ENCODE measurements at regions not wholly inside any gene's neighbourhood (a gene's known extent, or its start where the extent isn't known, plus 50 kb on each side); places are given as distances from the start of the nearest gene placed in this dataset.

DNA sequence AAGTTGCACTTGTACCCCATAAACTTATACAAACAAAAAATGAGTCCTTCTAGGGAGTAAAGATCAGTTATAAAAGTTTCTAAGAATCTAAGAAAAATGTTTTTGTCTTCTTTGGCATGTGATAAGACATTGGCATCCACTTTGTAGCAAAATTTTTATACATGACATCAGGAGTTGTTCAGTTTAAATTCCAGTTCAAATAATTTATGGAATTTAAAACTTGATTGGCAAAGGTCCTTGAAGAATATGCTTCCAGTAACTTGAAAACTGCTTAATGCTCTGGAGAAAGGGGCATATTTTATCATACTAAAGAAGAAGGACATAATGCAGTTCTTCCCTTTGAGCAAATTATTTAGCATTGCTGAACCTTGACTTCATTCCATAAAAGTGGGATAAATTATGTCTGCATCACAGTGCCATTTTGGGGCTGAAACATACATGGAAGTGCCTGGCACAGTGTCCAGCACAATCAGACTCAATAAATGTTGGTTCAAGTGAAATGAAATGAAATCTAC is 163.3 kb upstream of the IL15 start:
- TF ChIP-seq, protein P1, sequence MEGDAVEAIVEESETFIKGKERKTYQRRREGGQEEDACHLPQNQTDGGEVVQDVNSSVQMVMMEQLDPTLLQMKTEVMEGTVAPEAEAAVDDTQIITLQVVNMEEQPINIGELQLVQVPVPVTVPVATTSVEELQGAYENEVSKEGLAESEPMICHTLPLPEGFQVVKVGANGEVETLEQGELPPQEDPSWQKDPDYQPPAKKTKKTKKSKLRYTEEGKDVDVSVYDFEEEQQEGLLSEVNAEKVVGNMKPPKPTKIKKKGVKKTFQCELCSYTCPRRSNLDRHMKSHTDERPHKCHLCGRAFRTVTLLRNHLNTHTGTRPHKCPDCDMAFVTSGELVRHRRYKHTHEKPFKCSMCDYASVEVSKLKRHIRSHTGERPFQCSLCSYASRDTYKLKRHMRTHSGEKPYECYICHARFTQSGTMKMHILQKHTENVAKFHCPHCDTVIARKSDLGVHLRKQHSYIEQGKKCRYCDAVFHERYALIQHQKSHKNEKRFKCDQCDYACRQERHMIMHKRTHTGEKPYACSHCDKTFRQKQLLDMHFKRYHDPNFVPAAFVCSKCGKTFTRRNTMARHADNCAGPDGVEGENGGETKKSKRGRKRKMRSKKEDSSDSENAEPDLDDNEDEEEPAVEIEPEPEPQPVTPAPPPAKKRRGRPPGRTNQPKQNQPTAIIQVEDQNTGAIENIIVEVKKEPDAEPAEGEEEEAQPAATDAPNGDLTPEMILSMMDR (IDR thresholded peaks at IDR 0.05 in 8 of 11, conservative IDR thresholded peaks at IDR 0.05 in 3 of 11) = no peak
- no peak for TF ChIP-seq POLR2A (IDR thresholded peaks at IDR 0.05)
